K562 (cell line): ENCODE measurements at regions not wholly inside any gene's neighbourhood (a gene's known extent, or its start where the extent isn't known, plus 50 kb on each side); places are given as distances from the start of the nearest gene placed in this dataset.

Experiments used
- ATAC-seq: fragments of 200-7000 bp; cut with Tn5 transposase; 3 replicates; pipeline ENCODE4 v1.9.1; 2020; ENCODE audit warnings: moderate library complexity
- BruUV-seq: library from RNA; stranded (reverse); fragments of 400-500 nt; replicated peaks from 2 replicates; lab custom pipeline; 2021; lab: Mats Ljungman, UMichigan
- CTCF ChIA-PET: fragments of 300-600 bp; formaldehyde crosslinking; extraction: SDS; loops from one replicate; lab custom pipeline; 2021; ENCODE audit warnings: low intra/inter-chr PET ratio; lab: Yijun Ruan, JAX
- POLR2A ChIA-PET: fragments of 300-600, 350-650 bp; sonication (Branson Sonifier 250); formaldehyde crosslinking; extraction: SDS; loops from one replicate; lab custom pipeline; 2021; ENCODE audit warnings: antibody characterized with exemption, inconsistent platforms; lab: Yijun Ruan, JAX
- DNase-seq, 4 experiments: peaks; one replicate each; pipeline versions ENCODE4 v3.0.0 to v3.0.0-alpha.2; 2011 to 2018; ENCODE audit warnings: low spot score in 3 of 4, mixed read lengths in 3 of 4; ENCODE audit errors: extremely low read depth in 1 of 4
- FAIRE-seq: peaks from 2 replicates; lab custom pipeline; 2011; peaks lifted over from hg19 to GRCh38; lab: Jason Lieb, UNC
- H2AFZ ChIP-seq: 2 replicates; pipeline ENCODE4 v1.6.0; 2011; ENCODE audit warnings: low read depth, low read length, control low read depth, inconsistent platforms
- H3K27ac ChIP-seq: fragments of 200-600 bp; 3 replicates; pipeline ENCODE4 v1.8.0; 2011; ENCODE audit warnings: low read depth, mild to moderate bottlenecking, control low read depth, inconsistent platforms, low read length, moderate library complexity, mixed read lengths; ENCODE audit errors: extremely low read depth
- H3K27me3 ChIP-seq, 2 experiments: fragments of 300-600 bp in 1 of 2; 2 replicates in 1 of 2; 3 replicates in 1 of 2; pipeline versions ENCODE4 v1.6.0 to v1.8.0; 2011; ENCODE audit warnings: inconsistent platforms in 2 of 2, low read length in 2 of 2, mild to moderate bottlenecking in 1 of 2, mixed read lengths in 1 of 2, moderate library complexity in 1 of 2; ENCODE audit not compliant: control insufficient read depth in 2 of 2, insufficient read depth in 2 of 2
- H3K36me3 ChIP-seq: fragments of 300-600 bp; 3 replicates; pipeline ENCODE4 v1.8.0; 2011; ENCODE audit warnings: mild to moderate bottlenecking, low read length, inconsistent platforms; ENCODE audit not compliant: control insufficient read depth, insufficient read depth
- H3K4me1 ChIP-seq, 2 experiments: fragments of 200-600 bp in 1 of 2; replicated peaks in 1 of 2; 2 replicates in 1 of 2; 3 replicates in 1 of 2; pipeline versions ENCODE4 v1.5.1 to v1.8.0; 2011; ENCODE audit warnings: inconsistent platforms in 2 of 2, low read length in 2 of 2, mild to moderate bottlenecking in 1 of 2, mixed read lengths in 1 of 2, moderate library complexity in 1 of 2; ENCODE audit not compliant: control insufficient read depth in 2 of 2, insufficient read depth in 2 of 2
- H3K4me2 ChIP-seq: 2 replicates; pipeline ENCODE4 v1.6.1; 2011; ENCODE audit warnings: low read length, control low read depth, inconsistent platforms, mixed read lengths; ENCODE audit not compliant: insufficient read depth
- H3K4me3 ChIP-seq: fragments of 200-600 bp; sonication (generic), shearing (Covaris generic); 2 replicates; pipeline ENCODE4 v1.5.1; 2016; ENCODE audit warnings: control low read depth, inconsistent platforms
- H3K79me2 ChIP-seq: fragments of 200-600 bp; 3 replicates; pipeline ENCODE4 v1.8.0; 2011; ENCODE audit warnings: low read length, inconsistent platforms; ENCODE audit not compliant: control insufficient read depth, insufficient read depth
- H3K9ac ChIP-seq, 2 experiments: 2 replicates each; pipeline versions ENCODE4 v1.6.0 to v1.6.1; 2011; ENCODE audit warnings: low read depth in 2 of 2, low read length in 2 of 2, control low read depth in 1 of 2, inconsistent platforms in 1 of 2, mild to moderate bottlenecking in 1 of 2, mixed read lengths in 1 of 2; ENCODE audit not compliant: insufficient read depth in 1 of 2
- H3K9me1 ChIP-seq: one replicate; pipeline ENCODE4 v1.6.0; 2011; ENCODE audit warnings: inconsistent platforms, mild to moderate bottlenecking, low read length, moderate library complexity; ENCODE audit not compliant: control insufficient read depth, insufficient read depth
- H3K9me3 ChIP-seq: replicated peaks from 2 replicates; pipeline ENCODE4 v1.5.1; 2011; ENCODE audit warnings: low read depth, low read length, inconsistent platforms; ENCODE audit not compliant: control insufficient read depth, insufficient read depth
- H4K20me1 ChIP-seq: replicated peaks from 2 replicates; pipeline ENCODE4 v1.6.1; 2011; ENCODE audit warnings: low read length, inconsistent platforms, mixed read lengths; ENCODE audit not compliant: control insufficient read depth, insufficient read depth
- CTCF ChIP-seq, 3 experiments: IDR thresholded peaks in 2 of 3; conservative IDR thresholded peaks in 1 of 3; 2 replicates each; pipeline ENCODE4 v1.5.1; 2011 to 2012; ENCODE audit warnings: low read length in 3 of 3, mild to moderate bottlenecking in 3 of 3, control low read depth in 2 of 3, improper control_type of control experiment in 1 of 3, inconsistent platforms in 1 of 3, low read depth in 1 of 3, mixed read lengths in 1 of 3, moderate library complexity in 1 of 3; ENCODE audit not compliant: insufficient read depth in 2 of 3
- GTF2F1 ChIP-seq: IDR thresholded peaks from 2 replicates; pipeline ENCODE4 v1.6.1; 2011; ENCODE audit warnings: low read depth, low read length, improper control_type of control experiment
- HNRNPH1 ChIP-seq: fragments of 200-400 bp; formaldehyde crosslinking; optimal IDR thresholded peaks from 2 replicates; pipeline ENCODE3; 2017; ENCODE audit warnings: low read depth, mild to moderate bottlenecking, low read length, moderate library complexity
- KDM4B ChIP-seq, 2 experiments: fragments of 450-650 bp in 1 of 2; sonication (generic) in 1 of 2; IDR thresholded peaks; 2 replicates each; pipeline ENCODE4 v1.6.1; 2016 to 2017; ENCODE audit warnings: borderline replicate concordance in 2 of 2, antibody characterized with exemption in 1 of 2, low read depth in 1 of 2, mild to moderate bottlenecking in 1 of 2
- MCM7 ChIP-seq, 2 experiments: fragments of 450-650 bp; IDR thresholded peaks; 2 replicates each; pipeline ENCODE4 v1.6.1; 2016 to 2018
- NR2C2 ChIP-seq, 2 experiments: fragments of 200-800 bp in 1 of 2; sonication (Bioruptor generic) in 1 of 2; sonication (generic) in 1 of 2; formaldehyde crosslinking in 1 of 2; IDR thresholded peaks; 2 replicates each; pipeline versions ENCODE4 v1.6.1 to v1.8.0; 2016 to 2022; ENCODE audit warnings: mild to moderate bottlenecking in 1 of 2, missing compliant biosample characterization in 1 of 2, missing genetic modification characterization in 1 of 2, missing genetic modification reagents in 1 of 2
- PRDM10 ChIP-seq: fragments of 450-650 bp; IDR thresholded peaks from 2 replicates; pipeline ENCODE4 v1.6.1; 2018; ENCODE audit not compliant: partially characterized antibody
- RAD21 ChIP-seq, 2 experiments: fragments of 250-450 bp in 1 of 2; fragments of 450-650 bp in 1 of 2; sonication (Bioruptor Pico) in 1 of 2; formaldehyde crosslinking in 1 of 2; IDR thresholded peaks in 1 of 2; conservative IDR thresholded peaks in 1 of 2; 2 replicates each; pipeline versions ENCODE4 v1.4.0 to v1.8.0; 2020 to 2022; ENCODE audit warnings: mild to moderate bottlenecking in 2 of 2, moderate library complexity in 1 of 2
- SMC3 ChIP-seq: conservative IDR thresholded peaks from 2 replicates; pipeline ENCODE4 v1.6.1; 2011; ENCODE audit warnings: low read depth, low read length, improper control_type of control experiment; ENCODE audit not compliant: insufficient read depth
- SPI1 ChIP-seq: IDR thresholded peaks from 2 replicates; pipeline ENCODE4 v1.6.1; 2011; ENCODE audit warnings: low read depth, low read length, control low read depth, borderline replicate concordance
- TAF1 ChIP-seq: IDR thresholded peaks from 2 replicates; pipeline ENCODE4 v1.6.1; 2011; ENCODE audit warnings: mild to moderate bottlenecking, low read length, moderate library complexity; ENCODE audit not compliant: insufficient read depth, control insufficient read depth, severe bottlenecking; ENCODE audit errors: extremely low read depth
- USF2 ChIP-seq: sonication (generic); formaldehyde crosslinking; IDR thresholded peaks from 2 replicates; pipeline ENCODE4 v1.5.0; 2020; ENCODE audit warnings: missing genetic modification reagents
- ZNF395 ChIP-seq: fragments of 200-800 bp; sonication (Bioruptor generic); IDR thresholded peaks from 2 replicates; pipeline ENCODE4 v1.6.1; 2017; ENCODE audit warnings: missing genetic modification characterization, missing compliant biosample characterization
- in situ Hi-C: fragments of 300-500 bp; cut with MboI; formaldehyde crosslinking; loops from 4 replicates; pipeline ENCODE4 v1.15.0; 2018; ENCODE audit warnings: inconsistent platforms, mixed read lengths
- intact Hi-C: fragments of 100-400 bp; cut with micrococcal nuclease; formaldehyde crosslinking; loops from 2 replicates; pipeline ENCODE4 v1.14.2; 2022

- intact Hi-C loops, result loop anchor here (5.0 to 10.0 kb wide), 2 partner anchors 85 to 227 kb away; no protein-coding TSS in a partner anchor
- TF ChIP-seq GTF2F1 (no peak), MCM7 (IDR thresholded peaks at IDR 0.05) (no peak), USF2 (CRISPR knock-in tag) (no peak), SMC3 (0 out of 2 replicates have a peak, but pooled peaks have one; percentile 2), CTCF (IDR thresholded peaks at IDR 0.05 in 2 of 3, conservative IDR thresholded peaks at IDR 0.05 in 1 of 3; ENCODE audit: insufficient read depth in 2 of 3, low read depth in 1 of 3, low read length in 3 of 3) (peak; percentile 48 to 64 (median 50)), SPI1 (no peak), TAF1 (no peak), KDM4B (IDR thresholded peaks at IDR 0.05; ENCODE audit: borderline replicate concordance in 2 of 2, low read depth in 1 of 2) (no peak), NR2C2 (CRISPR knock-in tag; IDR thresholded peaks at IDR 0.05) (no peak), NR2C2 (tag; IDR thresholded peaks at IDR 0.05) (no peak), RAD21 (CRISPR knock-in tag; conservative IDR thresholded peaks at IDR 0.05 in 1 of 2, IDR thresholded peaks at IDR 0.05 in 1 of 2) (peak in 1 of 2 experiments; percentile 64; a peak in 2 of 4 replicates), PRDM10 (no peak), HNRNPH1 (no peak), ZNF395 (no peak)
Observed at GRCh38 chr18:57859314-57859713, 56.2 kb upstream of the ATP8B1 start.

More at GRCh38 chr18:57859314-57859713, 56.2 kb upstream of the ATP8B1 start:
- Histone ChIP-seq H3K36me3 (no peaks in the 10 kb centered on the region), H3K4me3 (no peak overlapping the region), H3K9me1 (no peaks in the 10 kb centered on the region), H3K9me3 (no peaks in the 10 kb centered on the region), H4K20me1 (no peaks in the 10 kb centered on the region), H3K9ac (no peak overlapping the region), H3K27ac (no peak overlapping the region), H3K79me2 (no peaks in the 10 kb centered on the region), H3K27me3 (no peaks in the 10 kb centered on the region), H3K4me1 (peaks cover 0 to 6% of the 10 kb centered on the region in 2 experiments; a peak in 1 of 5 replicates), H2AFZ (no peak overlapping the region), H3K4me2 (no peak overlapping the region)
- FAIRE-seq (peak; percentile 83), ATAC-seq (peak; percentile 90), DNase-seq (peak; percentile 22 to 35 (median 24))
- no TSS peak for BruUV-seq
- CTCF ChIA-PET, result no interaction called here
- in situ Hi-C loops, result loop anchor here (25.0 kb wide), 1 partner anchor 222 kb away; no protein-coding TSS in a partner anchor
- POLR2A ChIA-PET, result no interaction called here
